HG03460 (cell line): ENCODE measurements at regions not wholly inside any gene's neighbourhood (a gene's known extent, or its start where the extent isn't known, plus 50 kb on each side); places are given as distances from the start of the nearest gene placed in this dataset.

Experiments
- ATAC-seq: cut with Tn5 transposase; IDR thresholded peaks from one replicate; pipeline ENCODE4 v1.9.1; 2021; ENCODE audit not compliant: unreplicated experiment

GRCh38 chr7:131235489-131236317, 92.0 kb upstream of the MKLN1 start:
- ATAC-seq = no peak

GRCh38 chr7:131236318-131236672, 91.4 kb upstream of the MKLN1 start:
- ATAC-seq = no peak

GRCh38 chr7:131238347-131238931, 89.2 kb upstream of the MKLN1 start:
- ATAC-seq = no peak

- no peak for ATAC-seq
Observed at GRCh38 chr7:131241386-131241785, 86.3 kb upstream of the MKLN1 start.

GRCh38 chr7:131242123-131242650, 85.5 kb upstream of the MKLN1 start:
- ATAC-seq = no peak

- no peak for ATAC-seq
Observed at GRCh38 chr7:131244259-131244852, 83.3 kb upstream of the MKLN1 start.

GRCh38 chr7:131249003-131249402, 78.7 kb upstream of the MKLN1 start:
- ATAC-seq = no peak

- ATAC-seq = no peak
Observed at GRCh38 chr7:131249483-131249882, 78.2 kb upstream of the MKLN1 start.

GRCh38 chr7:131250331-131250730, 77.3 kb upstream of the MKLN1 start:
- no peak for ATAC-seq

- ATAC-seq = no peak
Observed at GRCh38 chr7:131251371-131251770, 76.3 kb upstream of the MKLN1 start.

GRCh38 chr7:131252976-131253375, 74.7 kb upstream of the MKLN1 start:
- no peak for ATAC-seq

GRCh38 chr7:131254211-131254610, 73.5 kb upstream of the MKLN1 start:
- no peak for ATAC-seq

GRCh38 chr7:131255242-131255641, 72.4 kb upstream of the MKLN1 start:
- ATAC-seq = no peak

GRCh38 chr7:131261476-131261994, 66.1 kb upstream of the MKLN1 start:
- ATAC-seq = no peak

GRCh38 chr7:131265227-131265626, 62.4 kb upstream of the MKLN1 start:
- no peak for ATAC-seq

GRCh38 chr7:131267631-131268030, 60.0 kb upstream of the MKLN1 start:
- ATAC-seq = no peak

GRCh38 chr7:131268906-131269305, 58.8 kb upstream of the MKLN1 start:
- no peak for ATAC-seq

- no peak for ATAC-seq
Observed at GRCh38 chr7:131272086-131272485, 55.6 kb upstream of the MKLN1 start.

- no peak for ATAC-seq
Observed at GRCh38 chr7:131274986-131275385, 52.7 kb upstream of the MKLN1 start.

GRCh38 chr7:131276190-131276589, 51.5 kb upstream of the MKLN1 start:
- ATAC-seq = no peak

GRCh38 chr7:131276748-131277147, 50.9 kb upstream of the MKLN1 start:
- no peak for ATAC-seq
